Mucosa of rectum (tissue), 2 donors: ENCODE measurements at regions not wholly inside any gene's neighbourhood (a gene's known extent, or its start where the extent isn't known, plus 50 kb on each side); places are given as distances from the start of the nearest gene placed in this dataset.
"Not testable (repeated sequence)": the region's sequence is repeated elsewhere in the genome, so short reads cannot be mapped to it uniquely, and the experiment has no call there.

Experiments
- H3K27ac ChIP-seq, 2 donors: one replicate each; pipeline ENCODE4 v1.7.0; 2013; ENCODE audit warnings: inconsistent platforms in 2 of 2, low read depth in 2 of 2, low read length in 2 of 2
- H3K27me3 ChIP-seq, 2 donors: one replicate each; pipeline ENCODE4 v1.7.0; 2013; ENCODE audit warnings: low read length in 2 of 2; ENCODE audit not compliant: control insufficient read depth in 2 of 2, insufficient read depth in 2 of 2
- H3K36me3 ChIP-seq, 2 donors: one replicate each; pipeline ENCODE4 v1.7.0; 2013; ENCODE audit warnings: low read length in 2 of 2; ENCODE audit not compliant: control insufficient read depth in 2 of 2, insufficient read depth in 2 of 2
- H3K4me1 ChIP-seq, 2 donors: one replicate each; pipeline ENCODE4 v1.7.0; 2013; ENCODE audit warnings: low read length in 2 of 2, mild to moderate bottlenecking in 1 of 2; ENCODE audit not compliant: control insufficient read depth in 2 of 2, insufficient read depth in 2 of 2
- H3K4me3 ChIP-seq, 2 donors: one replicate each; pipeline ENCODE4 v1.7.0; 2013; ENCODE audit warnings: low read length in 2 of 2
- H3K9ac ChIP-seq, 2 donors: one replicate each; pipeline ENCODE4 v1.7.0; 2013; ENCODE audit warnings: low read length in 2 of 2, low read depth in 1 of 2, mild to moderate bottlenecking in 1 of 2
- H3K9me3 ChIP-seq, 2 donors: one replicate each; pipeline ENCODE4 v1.7.0; 2013; ENCODE audit warnings: low read length in 2 of 2; ENCODE audit not compliant: control insufficient read depth in 2 of 2
- donor health status: healthy.
- donor health status: Normal muscosa, but diverticular disease.

- H3K9ac ChIP-seq, H3K27me3 ChIP-seq, H3K36me3 ChIP-seq, H3K4me1 ChIP-seq, H3K9me3 ChIP-seq, H3K27ac ChIP-seq, H3K4me3 ChIP-seq: not testable (repeated sequence)
Observed at GRCh38 chr16:29170393-29171119, 185.7 kb downstream of the LAT start.

GRCh38 chr16:29169295-29169994 is 184.6 kb downstream of the LAT start:
- not testable (repeated sequence) for H3K27ac ChIP-seq, H3K4me1 ChIP-seq, H3K27me3 ChIP-seq, H3K9me3 ChIP-seq, H3K4me3 ChIP-seq, H3K36me3 ChIP-seq, H3K9ac ChIP-seq

GRCh38 chr16:29168515-29169259 is 183.8 kb downstream of the LAT start:
- H3K9me3 ChIP-seq, H3K27ac ChIP-seq, H3K4me3 ChIP-seq, H3K36me3 ChIP-seq, H3K4me1 ChIP-seq, H3K9ac ChIP-seq, H3K27me3 ChIP-seq: not testable (repeated sequence)

GRCh38 chr16:29164442-29165089 is 179.7 kb downstream of the LAT start:
- not testable (repeated sequence) for H3K4me1 ChIP-seq, H3K4me3 ChIP-seq

GRCh38 chr16:29160171-29160570 is 175.3 kb downstream of the LAT start:
- not testable (repeated sequence) for H3K4me1 ChIP-seq, H3K36me3 ChIP-seq, H3K4me3 ChIP-seq, H3K27ac ChIP-seq, H3K27me3 ChIP-seq, H3K9me3 ChIP-seq, H3K9ac ChIP-seq

More at GRCh38 chr16:29164442-29165089, 179.7 kb downstream of the LAT start:
- not testable (repeated sequence) for H3K27me3 ChIP-seq, H3K36me3 ChIP-seq, H3K9me3 ChIP-seq, H3K9ac ChIP-seq, H3K27ac ChIP-seq

- H3K9me3 ChIP-seq, H3K27me3 ChIP-seq, H3K4me3 ChIP-seq, H3K9ac ChIP-seq, H3K27ac ChIP-seq, H3K4me1 ChIP-seq, H3K36me3 ChIP-seq: not testable (repeated sequence)
Observed at GRCh38 chr16:29159603-29160002, 174.8 kb downstream of the LAT start.

GRCh38 chr16:29158785-29159184 is 173.9 kb downstream of the LAT start:
- H3K27ac ChIP-seq = no peak overlapping the region
- H3K9ac ChIP-seq = no peak overlapping the region
- H3K36me3 ChIP-seq = no peaks in the 10 kb centered on the region
- H3K9me3 ChIP-seq = no peaks in the 10 kb centered on the region
- no peaks in the 10 kb centered on the region for H3K4me1 ChIP-seq
- H3K4me3 ChIP-seq = no peak overlapping the region
- H3K27me3 ChIP-seq = no peaks in the 10 kb centered on the region

- H3K9me3 ChIP-seq, H3K4me1 ChIP-seq, H3K27ac ChIP-seq: not testable (repeated sequence)
Observed at GRCh38 chr16:29158031-29158784, 173.4 kb downstream of the LAT start.

GRCh38 chr16:29157051-29157923 is 172.4 kb downstream of the LAT start:
- H3K4me3 ChIP-seq, H3K9me3 ChIP-seq, H3K27me3 ChIP-seq, H3K9ac ChIP-seq, H3K36me3 ChIP-seq, H3K4me1 ChIP-seq: not testable (repeated sequence)
- peak overlapping the region; percentile 43 to 58 for H3K27ac ChIP-seq

More at GRCh38 chr16:29158031-29158784, 173.4 kb downstream of the LAT start:
- H3K4me3 ChIP-seq, H3K9ac ChIP-seq, H3K36me3 ChIP-seq, H3K27me3 ChIP-seq: not testable (repeated sequence)
